ENCODE measurements at regions not wholly inside any gene's neighbourhood (a gene's known extent, or its start where the extent isn't known, plus 50 kb on each side); places are given as distances from the start of the nearest gene placed in this dataset.
A peak's percentile ranks its signal among the peaks of the same experiment; 100 is the strongest.

GRCh38 chr10:111703986-111704385 is 479.6 kb downstream of the GPAM start:
- no peak for FAIRE-seq
- DNase-seq (ENCODE audit: insufficient read length, low spot score): no peak

GRCh38 chr10:111705021-111705420 is 478.5 kb downstream of the GPAM start:
- FAIRE-seq: no peak
- DNase-seq (ENCODE audit: insufficient read length, low spot score): no peak

- FAIRE-seq (no peak), DNase-seq (ENCODE audit: insufficient read length, low spot score) (no peak)
Observed at GRCh38 chr10:111706331-111706730, 477.2 kb downstream of the GPAM start.

GRCh38 chr10:111707076-111707475 is 476.5 kb downstream of the GPAM start:
- DNase-seq (ENCODE audit: insufficient read length, low spot score) (no peak), FAIRE-seq (no peak)

GRCh38 chr10:111709603-111710002 is 474.0 kb downstream of the GPAM start:
- FAIRE-seq: no peak
- no peak for DNase-seq (ENCODE audit: insufficient read length, low spot score)

GRCh38 chr10:111716032-111716431 is 467.5 kb downstream of the GPAM start:
- DNase-seq (ENCODE audit: insufficient read length, low spot score) (no peak), FAIRE-seq (no peak)

- DNase-seq (ENCODE audit: insufficient read length, low spot score): no peak
- no peak for FAIRE-seq
Observed at GRCh38 chr10:111724121-111724520, 459.4 kb downstream of the GPAM start.

GRCh38 chr10:111725050-111725449 is 458.5 kb downstream of the GPAM start:
- DNase-seq (ENCODE audit: insufficient read length, low spot score) (no peak), FAIRE-seq (no peak)

GRCh38 chr10:111732166-111732785 is 451.3 kb downstream of the GPAM start:
- FAIRE-seq (no peak), DNase-seq (ENCODE audit: insufficient read length, low spot score) (no peak)

GRCh38 chr10:111739125-111739873 is 444.3 kb downstream of the GPAM start:
- DNase-seq (ENCODE audit: insufficient read length, low spot score) (no peak), FAIRE-seq (no peak)

GRCh38 chr10:111739874-111740139 is 443.8 kb downstream of the GPAM start:
- DNase-seq (ENCODE audit: insufficient read length, low spot score) (no peak), FAIRE-seq (no peak)

GRCh38 chr10:111745982-111746381 is 437.6 kb downstream of the GPAM start:
- no peak for FAIRE-seq
- no peak for DNase-seq (ENCODE audit: insufficient read length, low spot score)

- FAIRE-seq (no peak), DNase-seq (ENCODE audit: insufficient read length, low spot score) (no peak)
Observed at GRCh38 chr10:111747751-111748150, 435.8 kb downstream of the GPAM start.

GRCh38 chr10:111748184-111748583 is 435.4 kb downstream of the GPAM start:
- no peak for FAIRE-seq
- no peak for DNase-seq (ENCODE audit: insufficient read length, low spot score)

- DNase-seq (ENCODE audit: insufficient read length, low spot score) (no peak), FAIRE-seq (no peak)
Observed at GRCh38 chr10:111750165-111750849, 433.3 kb downstream of the GPAM start.

- FAIRE-seq: peak; percentile 68
- DNase-seq (ENCODE audit: insufficient read length, low spot score): peak; percentile 2
Observed at GRCh38 chr10:111756217-111757061, 427.1 kb downstream of the GPAM start.

- no peak for FAIRE-seq
- DNase-seq (ENCODE audit: insufficient read length, low spot score): no peak
Observed at GRCh38 chr10:111758593-111758992, 425.0 kb downstream of the GPAM start.

GRCh38 chr10:111762114-111762513 is 421.5 kb downstream of the GPAM start:
- FAIRE-seq: no peak

GRCh38 chr10:111765216-111765615 is 418.3 kb downstream of the GPAM start:
- DNase-seq (ENCODE audit: insufficient read length, low spot score): no peak
- no peak for FAIRE-seq

More at GRCh38 chr10:111762114-111762513, 421.5 kb downstream of the GPAM start:
- no peak for DNase-seq (ENCODE audit: insufficient read length, low spot score)

- DNase-seq (ENCODE audit: insufficient read length, low spot score): no peak
- FAIRE-seq: no peak
Observed at GRCh38 chr10:111766464-111766863, 417.1 kb downstream of the GPAM start.

- no peak for DNase-seq (ENCODE audit: insufficient read length, low spot score)
- no peak for FAIRE-seq
Observed at GRCh38 chr10:111767661-111768060, 415.9 kb downstream of the GPAM start.

Measured in GM19239 (cell line).